Stimulated activated CD4-positive, alpha-beta T cell treated with anti-CD3 and anti-CD28 coated beads, TNF-alpha, amount 100 ng/mL, for 4 hours (primary cell): ENCODE measurements at regions not wholly inside any gene's neighbourhood (a gene's known extent, or its start where the extent isn't known, plus 50 kb on each side); places are given as distances from the start of the nearest gene placed in this dataset.
"Not testable (repeated sequence)": the region's sequence is repeated elsewhere in the genome, so short reads cannot be mapped to it uniquely, and the experiment has no call there.

Experiments
- DNase-seq, 3 experiments: peaks; one replicate each; pipeline ENCODE4 v3.0.0-alpha.2; 2020; ENCODE audit warnings: low read depth in 3 of 3

GRCh38 chr16:51261919-51262318 is 110.8 kb upstream of the SALL1 start:
- no peak for DNase-seq

GRCh38 chr16:51255349-51255972 is 104.4 kb upstream of the SALL1 start:
- no peak for DNase-seq

- DNase-seq = not testable (repeated sequence)
Observed at GRCh38 chr16:51254390-51254789, 103.3 kb upstream of the SALL1 start.

GRCh38 chr16:51248217-51248616 is 97.1 kb upstream of the SALL1 start:
- DNase-seq = no peak

DNA sequence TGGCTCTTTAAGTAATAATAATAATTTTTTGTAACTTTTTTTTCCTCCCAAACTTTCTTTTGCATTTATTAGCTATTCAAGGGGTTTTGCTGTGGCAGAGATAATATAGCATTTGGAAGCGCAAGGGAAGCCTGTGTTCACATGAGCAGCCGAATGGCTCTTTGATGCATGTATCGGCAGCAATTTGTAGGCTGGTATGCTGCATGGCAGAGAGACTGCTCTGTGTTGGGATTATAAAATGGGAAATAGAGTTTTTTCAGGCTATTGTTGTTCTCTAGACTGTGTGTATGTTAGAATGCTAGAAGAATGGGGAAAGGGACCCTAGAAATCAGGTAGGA is 94.6 kb upstream of the SALL1 start:
- no peak for DNase-seq

DNA sequence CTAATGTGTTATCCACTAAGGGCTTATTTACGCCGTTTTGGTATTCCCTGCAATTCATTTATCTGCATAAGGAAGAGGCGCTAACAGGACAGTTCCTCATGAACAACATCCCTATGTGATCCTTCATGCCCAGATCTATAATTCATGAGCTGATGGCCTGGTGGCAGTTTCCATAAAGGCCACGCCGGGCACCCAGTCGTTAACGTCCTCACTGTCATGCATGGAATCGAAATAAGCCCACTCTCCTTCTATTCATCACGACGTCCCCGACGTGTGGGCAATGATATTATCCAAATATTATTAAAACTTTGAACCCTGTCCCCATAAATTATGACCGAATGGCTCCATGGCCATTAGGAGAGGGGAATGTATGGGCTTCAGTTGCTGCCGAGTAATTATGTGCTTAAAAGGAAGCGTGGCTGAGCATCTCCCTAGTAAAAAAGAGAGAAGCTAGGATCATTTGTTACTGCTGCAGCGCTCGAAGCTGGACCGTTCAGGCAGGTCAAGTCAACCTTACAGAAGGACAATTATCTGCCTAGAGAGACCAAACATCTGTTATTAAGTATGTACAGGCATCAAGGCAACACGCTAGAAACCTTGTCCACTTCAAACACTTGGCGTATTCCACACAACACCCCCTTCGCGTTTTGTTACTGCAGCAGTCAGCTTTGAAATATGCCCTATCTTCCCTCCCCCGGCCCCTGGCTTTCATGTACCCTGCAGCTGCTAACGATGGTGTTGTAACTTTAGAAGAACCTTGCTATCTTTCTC is 94.0 kb upstream of the SALL1 start:
- DNase-seq = no peak

GRCh38 chr16:51243936-51244436 is 92.9 kb upstream of the SALL1 start:
- DNase-seq = no peak

DNA sequence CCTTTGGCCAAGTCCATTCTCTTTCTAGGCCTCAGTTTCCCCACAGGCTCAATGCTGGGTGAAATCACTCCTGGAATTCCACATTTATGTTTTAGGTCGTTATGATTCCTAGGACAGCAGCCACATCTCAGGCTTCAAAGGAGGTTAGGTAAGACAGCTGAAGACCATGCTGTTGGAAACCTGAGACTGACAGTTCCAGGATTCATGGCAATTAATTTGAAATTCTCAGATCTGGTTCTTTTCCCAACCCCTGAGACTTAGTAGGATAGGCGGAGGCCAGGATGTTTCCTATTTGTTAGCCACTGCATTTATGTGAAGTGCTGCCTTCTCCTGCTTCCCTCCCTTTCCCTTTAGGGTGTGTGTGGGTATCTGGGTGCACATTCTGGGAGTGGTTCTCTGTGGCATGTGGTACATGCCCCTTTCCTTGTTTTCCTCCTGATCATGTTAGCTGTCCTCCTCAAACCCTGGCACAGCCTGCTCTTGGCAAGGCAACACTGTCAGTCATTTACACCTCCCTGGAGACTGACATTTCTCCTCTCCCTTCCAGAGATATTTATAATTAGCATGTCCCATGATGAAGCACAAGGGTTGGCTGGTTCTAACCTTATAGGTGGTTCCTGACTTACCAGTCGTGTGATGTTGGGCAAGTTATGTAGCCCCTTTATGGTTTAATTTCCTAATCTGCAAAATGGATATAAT is 91.4 kb upstream of the SALL1 start:
- DNase-seq = no peak

GRCh38 chr16:51239196-51239595 is 88.1 kb upstream of the SALL1 start:
- DNase-seq = no peak

DNA sequence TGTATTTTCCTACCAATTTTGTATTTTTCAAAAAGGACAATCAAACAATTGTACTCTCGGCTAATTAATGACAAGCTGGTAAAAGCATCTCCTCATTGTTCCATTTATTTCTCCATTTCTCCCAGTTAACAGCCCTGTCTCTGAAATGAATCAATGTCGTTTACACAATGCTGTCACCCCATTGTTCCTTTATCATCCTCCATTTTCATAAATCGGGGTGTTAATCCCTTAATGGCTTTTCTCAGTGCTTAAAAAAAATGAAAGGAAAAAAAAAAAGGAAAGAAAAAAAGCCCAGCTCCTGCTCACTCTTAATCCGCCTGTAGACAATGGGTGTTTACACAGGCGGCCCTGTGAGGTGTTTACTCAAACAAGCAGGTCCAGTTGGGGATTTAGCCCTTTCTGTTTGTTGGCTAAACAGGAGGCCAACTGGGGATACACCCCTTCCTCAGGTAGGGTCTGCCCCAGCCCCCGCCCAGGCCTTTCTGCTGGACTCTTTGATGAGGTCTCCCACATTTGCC is 86.8 kb upstream of the SALL1 start:
- no peak for DNase-seq

GRCh38 chr16:51237207-51237606 is 86.1 kb upstream of the SALL1 start:
- no peak for DNase-seq

DNA sequence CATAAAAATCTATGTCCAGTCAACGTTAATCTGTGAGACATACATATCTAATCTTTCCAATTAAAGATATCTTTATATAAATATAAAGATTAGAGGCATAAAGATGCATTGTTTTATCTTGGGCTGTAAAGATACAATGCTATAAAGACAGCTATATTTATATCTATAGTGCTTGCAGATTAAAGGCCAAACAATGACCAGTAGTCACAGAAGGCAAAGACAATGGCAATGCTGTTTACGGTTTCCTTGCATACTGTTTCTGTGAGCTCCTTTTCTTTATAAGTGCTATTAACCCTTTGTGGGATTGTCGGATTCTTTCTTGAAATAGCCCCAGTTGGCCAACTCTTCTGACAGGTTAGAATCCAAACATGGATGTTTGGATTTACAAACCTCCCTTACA is 85.5 kb upstream of the SALL1 start:
- no peak for DNase-seq

- no peak for DNase-seq
Observed at GRCh38 chr16:51231702-51232101, 80.6 kb upstream of the SALL1 start.

- DNase-seq = not testable (repeated sequence)
Observed at GRCh38 chr16:51230035-51230434, 79.0 kb upstream of the SALL1 start.

DNA sequence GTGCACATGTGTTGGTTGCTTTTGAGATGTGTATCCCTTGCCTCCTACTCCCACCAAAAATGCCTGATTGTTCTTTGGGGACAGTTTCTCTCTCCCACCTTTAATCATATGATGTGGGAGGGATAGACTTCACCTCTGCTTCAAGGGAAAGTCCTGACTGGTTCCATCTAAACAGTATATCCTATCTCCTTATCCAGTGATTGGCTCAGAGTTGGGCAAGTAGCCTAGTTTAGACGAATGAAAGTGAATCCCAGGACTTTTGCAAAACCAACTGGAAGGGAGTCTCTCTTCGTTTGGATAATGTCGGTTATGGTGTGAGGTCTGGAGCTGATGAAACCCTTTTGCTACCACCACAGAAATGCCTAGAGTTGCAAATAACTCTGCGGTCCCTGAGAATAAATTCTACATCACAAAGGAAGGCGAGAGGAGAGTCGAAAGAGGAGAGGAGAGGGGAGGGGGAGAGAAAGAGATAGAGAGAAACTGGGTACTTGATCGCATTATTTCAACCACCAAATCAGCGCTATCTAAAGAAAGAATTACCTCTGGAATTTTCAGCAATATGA is 77.1 kb upstream of the SALL1 start:
- no peak for DNase-seq

- no peak for DNase-seq
Observed at GRCh38 chr16:51225878-51226277, 74.8 kb upstream of the SALL1 start.

- no peak for DNase-seq
Observed at GRCh38 chr16:51224317-51224716, 73.2 kb upstream of the SALL1 start.

- DNase-seq = no peak
Observed at GRCh38 chr16:51222016-51222415, 70.9 kb upstream of the SALL1 start.

DNA sequence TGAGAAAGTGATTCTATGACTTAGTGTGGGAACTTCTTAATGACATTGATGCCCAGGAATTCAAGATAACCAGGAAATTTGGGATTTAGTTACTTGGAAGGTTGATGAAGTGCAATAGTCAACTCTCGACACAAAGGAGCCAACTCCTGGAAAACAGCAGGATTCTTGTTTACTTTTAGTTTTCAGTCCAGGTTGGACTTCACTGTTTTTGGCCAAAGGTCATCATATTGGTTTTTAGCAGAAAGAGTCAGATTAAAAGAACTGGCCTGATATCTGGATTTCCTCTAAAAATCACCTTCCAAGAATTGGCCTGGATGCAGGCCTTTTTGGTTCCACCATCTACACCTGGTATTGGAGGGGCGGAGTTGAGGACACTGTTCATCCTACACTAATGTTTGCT is 60.1 kb upstream of the SALL1 start:
- DNase-seq = no peak

DNA sequence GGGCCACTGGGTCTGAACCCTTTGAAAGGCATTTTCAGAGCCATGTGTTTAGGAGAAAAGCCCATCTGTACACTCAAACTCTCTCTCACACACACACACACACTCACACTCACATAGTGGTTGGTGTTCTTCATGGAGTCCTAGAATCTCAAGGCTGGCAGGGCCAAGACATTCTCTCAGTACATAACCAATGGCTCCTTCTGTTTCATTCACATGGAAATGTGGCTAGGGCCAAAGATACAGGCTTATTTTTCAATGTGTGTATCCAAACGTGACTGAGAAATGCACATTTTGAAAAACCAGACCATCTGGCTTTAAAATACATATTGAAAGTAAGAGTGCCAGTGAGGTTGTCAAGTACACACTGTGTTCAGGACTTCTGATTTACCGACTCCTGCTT is 59.0 kb upstream of the SALL1 start:
- DNase-seq = no peak

DNA sequence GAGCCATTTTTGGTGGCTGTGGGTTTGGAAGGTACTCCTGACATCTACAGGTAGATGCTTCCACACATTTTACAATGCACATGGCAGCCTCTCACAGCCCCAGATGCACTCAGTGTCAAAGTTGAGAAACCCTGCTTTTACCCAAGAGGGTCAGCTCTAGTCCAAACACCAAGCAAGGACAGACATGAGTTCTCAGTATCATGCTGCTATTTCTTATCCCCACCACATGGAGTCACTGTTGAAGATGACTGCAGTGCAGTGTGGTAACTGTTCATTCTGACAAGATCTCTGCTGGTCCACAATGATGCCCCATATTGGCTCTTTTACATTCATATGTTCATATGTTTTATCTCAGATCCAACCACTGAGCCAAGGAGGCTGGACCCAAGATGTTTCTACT is 50.5 kb upstream of the SALL1 start:
- DNase-seq = no peak
